Gastrocnemius medialis (tissue), 4 donors: ENCODE measurements at regions not wholly inside any gene's neighbourhood (a gene's known extent, or its start where the extent isn't known, plus 50 kb on each side); places are given as distances from the start of the nearest gene placed in this dataset.

Source experiments
- POLR2A ChIP-seq, 2 donors: fragments of 450-650 bp; IDR thresholded peaks; one replicate each; pipeline ENCODE4 v1.6.1; 2017; ENCODE audit warnings: antibody characterized with exemption in 2 of 2, mild to moderate bottlenecking in 2 of 2, moderate library complexity in 2 of 2
- TF ChIP-seq, protein P1 (sequence below), 5 experiments: fragments of 450-650 bp in 3 of 5; fragments of 200-600 bp in 2 of 5; sonication (generic) in 2 of 5; IDR thresholded peaks in 4 of 5; conservative IDR thresholded peaks in 1 of 5; 1 replicate in 4 of 5; 2 replicates in 1 of 5; pipeline ENCODE4 v1.5.1; 2016 to 2019; ENCODE audit warnings: antibody characterized with exemption in 5 of 5, mild to moderate bottlenecking in 3 of 5, moderate library complexity in 3 of 5

- TF ChIP-seq POLR2A (IDR thresholded peaks at IDR 0.05), result no peak
- TF ChIP-seq, protein P1, sequence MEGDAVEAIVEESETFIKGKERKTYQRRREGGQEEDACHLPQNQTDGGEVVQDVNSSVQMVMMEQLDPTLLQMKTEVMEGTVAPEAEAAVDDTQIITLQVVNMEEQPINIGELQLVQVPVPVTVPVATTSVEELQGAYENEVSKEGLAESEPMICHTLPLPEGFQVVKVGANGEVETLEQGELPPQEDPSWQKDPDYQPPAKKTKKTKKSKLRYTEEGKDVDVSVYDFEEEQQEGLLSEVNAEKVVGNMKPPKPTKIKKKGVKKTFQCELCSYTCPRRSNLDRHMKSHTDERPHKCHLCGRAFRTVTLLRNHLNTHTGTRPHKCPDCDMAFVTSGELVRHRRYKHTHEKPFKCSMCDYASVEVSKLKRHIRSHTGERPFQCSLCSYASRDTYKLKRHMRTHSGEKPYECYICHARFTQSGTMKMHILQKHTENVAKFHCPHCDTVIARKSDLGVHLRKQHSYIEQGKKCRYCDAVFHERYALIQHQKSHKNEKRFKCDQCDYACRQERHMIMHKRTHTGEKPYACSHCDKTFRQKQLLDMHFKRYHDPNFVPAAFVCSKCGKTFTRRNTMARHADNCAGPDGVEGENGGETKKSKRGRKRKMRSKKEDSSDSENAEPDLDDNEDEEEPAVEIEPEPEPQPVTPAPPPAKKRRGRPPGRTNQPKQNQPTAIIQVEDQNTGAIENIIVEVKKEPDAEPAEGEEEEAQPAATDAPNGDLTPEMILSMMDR (IDR thresholded peaks at IDR 0.05 in 4 of 5, conservative IDR thresholded peaks at IDR 0.05 in 1 of 5), result no peak
These were observed 148.1 kb downstream of the PPARGC1A start for GRCh38 chr4:23741681-23742191.
